ENCODE measurements at regions not wholly inside any gene's neighbourhood (a gene's known extent, or its start where the extent isn't known, plus 50 kb on each side); places are given as distances from the start of the nearest gene placed in this dataset.

- DNase-seq = no peak
These were observed 2171.4 kb downstream of the LRRC4C start for GRCh38 chr11:39288011-39288410.

DNA sequence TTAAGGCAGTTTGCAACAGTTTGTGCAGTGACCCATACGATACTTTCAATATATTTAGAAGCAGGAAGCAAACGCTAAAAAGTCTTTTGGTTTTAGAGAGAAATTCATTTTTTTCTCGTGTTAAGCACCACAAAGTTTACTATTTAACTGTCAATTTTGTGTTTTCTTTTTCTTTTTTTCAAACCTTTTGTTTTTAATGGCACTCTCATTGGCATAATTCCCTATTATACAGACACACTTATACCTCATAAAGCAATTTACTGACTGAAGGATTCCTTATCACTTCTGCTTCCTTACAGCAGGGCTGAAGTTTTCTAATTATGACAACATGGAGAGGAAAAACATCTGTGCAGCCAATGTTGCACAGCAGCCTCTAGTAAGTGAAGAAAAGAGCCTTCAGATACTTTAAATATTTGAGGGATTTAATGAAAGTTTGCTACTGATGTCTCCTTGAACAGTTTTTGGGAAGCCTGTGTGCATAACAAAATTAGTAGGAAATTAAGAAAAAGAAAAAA, 2191.2 kb downstream of the LRRC4C start:
- DNase-seq = no peak

- no peak for DNase-seq
These were observed 2203.8 kb downstream of the LRRC4C start for GRCh38 chr11:39255648-39256047.

- DNase-seq = no peak
These were observed 2209.7 kb downstream of the LRRC4C start for GRCh38 chr11:39249566-39250365.

DNA sequence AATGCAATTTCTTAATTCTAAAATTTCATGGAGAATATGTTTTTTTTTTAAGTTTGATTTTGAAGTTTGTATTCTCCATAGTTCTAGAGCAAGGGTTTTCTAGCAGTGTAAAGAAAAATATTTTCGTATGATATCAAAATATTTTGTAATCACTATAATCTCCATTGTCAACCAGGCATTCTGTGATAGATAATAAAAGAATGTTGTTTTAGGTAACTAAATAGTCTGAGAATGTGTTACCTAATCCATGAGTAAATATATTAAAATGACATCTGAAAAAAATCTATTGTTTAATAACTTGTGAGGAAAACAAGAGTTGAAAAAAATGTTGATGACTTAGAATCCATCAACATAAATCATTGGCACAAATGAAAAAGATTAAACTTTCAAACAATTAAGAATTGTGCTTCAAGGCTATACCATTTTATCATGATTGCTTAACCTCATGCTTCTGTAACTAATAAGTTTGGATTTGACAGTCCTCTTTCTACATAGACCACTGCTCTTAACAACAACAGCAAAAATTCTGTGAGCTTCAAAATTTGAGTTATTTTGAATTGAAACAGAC, 2211.8 kb downstream of the LRRC4C start:
- DNase-seq = no peak

- no peak for DNase-seq
These were observed 2219.9 kb downstream of the LRRC4C start for GRCh38 chr11:39239553-39239952.

DNA sequence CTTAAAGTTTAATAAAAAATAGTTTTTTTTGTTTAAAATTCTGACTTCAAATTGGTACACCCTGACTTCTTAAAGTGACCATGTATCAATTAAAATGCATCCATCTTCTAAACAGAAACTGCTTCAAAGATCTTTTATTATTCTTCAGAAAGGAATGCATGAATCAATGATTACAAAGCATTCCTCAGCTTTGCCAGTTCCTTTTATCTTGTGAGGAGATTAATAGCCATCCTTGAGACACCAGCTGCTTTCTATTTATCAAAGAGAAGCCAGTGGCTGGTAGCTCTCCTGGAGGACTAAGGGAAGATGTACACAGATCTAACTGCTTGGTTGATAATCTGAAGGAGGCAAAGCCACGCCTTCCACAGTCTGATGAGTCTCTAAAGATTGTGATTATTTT, 2222.5 kb downstream of the LRRC4C start:
- no peak for DNase-seq

- no peak for DNase-seq
These were observed 2237.8 kb downstream of the LRRC4C start for GRCh38 chr11:39221550-39222138.

DNA sequence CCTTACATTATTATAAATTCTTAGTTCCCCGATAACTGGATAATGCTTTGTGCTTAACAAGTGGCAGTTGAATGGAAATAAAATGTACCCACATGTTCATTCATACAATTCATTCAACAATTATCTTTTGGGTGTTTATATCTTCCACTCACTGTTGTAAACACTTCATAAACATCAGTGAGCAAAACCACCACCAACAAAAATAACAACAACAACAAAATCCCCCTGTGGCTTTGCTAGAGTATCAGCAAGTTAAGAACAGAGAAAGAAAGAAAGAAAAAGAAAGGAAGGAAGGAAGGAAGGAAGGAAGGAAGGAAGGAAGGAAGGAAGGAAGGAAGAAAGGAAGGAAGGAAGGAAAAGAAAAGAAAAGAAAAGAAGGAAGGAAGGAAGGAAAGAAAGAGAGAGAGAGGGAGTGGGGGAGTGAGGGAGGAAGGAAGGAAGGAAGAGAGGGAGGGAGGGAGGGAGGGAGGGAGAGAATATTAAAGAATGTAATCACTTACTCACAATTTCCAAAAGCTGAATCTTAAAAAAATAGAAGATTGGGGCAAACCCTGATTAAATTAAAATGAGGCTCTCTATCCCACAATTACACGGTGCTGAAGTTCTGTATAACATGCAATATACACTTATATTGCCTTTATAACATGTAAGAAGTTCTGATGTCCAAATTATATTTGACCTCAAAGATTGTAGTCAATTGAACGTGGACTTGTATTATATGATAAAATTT, 2238.8 kb downstream of the LRRC4C start:
- no peak for DNase-seq

GRCh38 chr11:39220069-39220468, 2239.4 kb downstream of the LRRC4C start:
- DNase-seq = no peak

GRCh38 chr11:39209981-39210380, 2249.5 kb downstream of the LRRC4C start:
- no peak for DNase-seq

- DNase-seq = no peak
These were observed 2254.0 kb downstream of the LRRC4C start for GRCh38 chr11:39205236-39205995.

GRCh38 chr11:39192671-39193070, 2266.8 kb downstream of the LRRC4C start:
- DNase-seq = no peak

DNA sequence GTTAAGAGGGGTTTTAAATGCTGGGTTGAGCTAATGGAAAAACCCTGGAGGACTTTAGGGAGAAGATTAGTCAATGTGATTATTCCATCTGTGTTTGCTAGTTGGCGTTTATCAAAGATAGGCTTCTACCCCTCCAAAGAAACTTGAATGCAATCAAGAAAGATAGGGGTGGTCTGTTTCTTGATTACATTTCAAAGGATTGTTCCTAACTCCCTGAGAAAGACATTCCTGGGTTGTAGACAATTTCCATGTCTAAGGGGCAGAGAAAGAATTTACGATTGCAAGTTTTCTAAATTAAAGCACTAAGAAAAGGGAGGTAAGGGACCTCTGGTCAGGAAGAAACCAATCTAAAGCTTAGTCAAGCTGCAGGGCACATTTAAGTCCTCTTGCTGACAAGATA, 2268.7 kb downstream of the LRRC4C start:
- DNase-seq = no peak

DNA sequence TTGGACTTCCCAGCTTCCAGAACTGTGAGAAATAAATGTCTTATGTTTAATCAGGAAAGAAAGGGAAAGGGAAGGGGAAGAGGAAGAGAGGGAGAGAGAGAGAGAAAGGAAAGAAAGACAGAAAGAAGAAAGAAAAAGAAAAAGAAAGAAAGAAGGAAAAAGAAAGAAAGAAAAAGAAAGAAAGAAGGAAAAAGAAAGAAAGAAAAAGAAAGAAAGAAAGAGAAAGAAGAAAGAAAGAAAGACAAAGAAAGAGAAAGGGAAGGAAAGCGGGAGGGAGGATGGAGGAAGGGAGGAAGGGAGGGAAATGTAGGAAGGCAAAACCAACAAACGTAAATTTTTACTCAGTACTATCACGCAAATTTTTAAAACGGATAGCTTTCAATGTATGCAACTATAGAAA, 2281.8 kb downstream of the LRRC4C start:
- DNase-seq = no peak

GRCh38 chr11:39174965-39175364, 2284.5 kb downstream of the LRRC4C start:
- DNase-seq = no peak

DNA sequence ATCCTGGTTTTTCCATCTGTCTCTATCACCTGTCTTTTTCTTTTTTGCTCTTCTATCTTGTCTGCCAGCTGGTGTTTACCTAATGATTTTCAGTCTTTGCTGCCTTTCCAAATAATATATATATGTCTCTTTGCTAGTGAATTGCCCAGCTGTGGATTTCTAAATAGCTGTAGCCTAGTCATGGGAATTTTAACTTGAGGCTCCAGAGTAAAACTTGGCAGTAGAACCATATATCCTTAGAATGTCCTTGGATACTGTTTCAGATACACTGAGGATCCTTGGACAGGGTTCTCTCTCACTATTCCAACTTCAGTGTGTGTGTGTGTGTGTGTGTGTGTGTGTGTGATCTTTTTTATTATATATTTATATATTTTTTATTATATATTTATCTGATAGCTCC, 2285.3 kb downstream of the LRRC4C start:
- no peak for DNase-seq

GRCh38 chr11:39165021-39165420, 2294.4 kb downstream of the LRRC4C start:
- no peak for DNase-seq

DNA sequence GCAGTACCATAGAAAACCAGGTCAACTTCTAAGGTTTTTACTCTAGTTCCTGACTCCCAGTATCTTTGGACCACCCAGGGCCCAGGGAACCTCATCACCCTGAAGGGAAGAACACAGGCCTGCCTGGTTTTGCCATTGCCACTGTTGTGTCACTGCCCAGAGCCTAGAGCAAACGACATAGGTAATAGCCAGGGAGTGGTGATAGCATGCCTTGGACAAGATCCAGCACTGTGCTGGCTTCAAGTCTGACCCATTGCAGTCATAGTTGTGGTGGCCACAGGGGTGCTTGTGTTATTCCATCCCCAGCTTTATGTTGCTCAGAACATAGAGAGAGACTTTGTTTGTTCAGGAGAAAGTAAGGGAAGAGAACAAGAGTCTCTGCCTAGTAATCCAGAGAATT, 2310.2 kb downstream of the LRRC4C start:
- no peak for DNase-seq

- no peak for DNase-seq
These were observed 2314.1 kb downstream of the LRRC4C start for GRCh38 chr11:39145346-39145745.

- no peak for DNase-seq
These were observed 2314.9 kb downstream of the LRRC4C start for GRCh38 chr11:39144351-39145130.

GRCh38 chr11:39139581-39139980, 2319.9 kb downstream of the LRRC4C start:
- no peak for DNase-seq

All from NCI-H526 treated with DMSO at 0.1 percent for 48 hours (cell line).